HEK293T (cell line): ENCODE measurements at regions not wholly inside any gene's neighbourhood (a gene's known extent, or its start where the extent isn't known, plus 50 kb on each side); places are given as distances from the start of the nearest gene placed in this dataset.

Experiments used
- CTCF ChIA-PET: fragments of 350-600 bp; formaldehyde crosslinking; extraction: SDS; loops from one replicate; lab custom pipeline; 2021; ENCODE audit warnings: antibody characterized with exemption, inconsistent platforms; lab: Yijun Ruan, JAX
- POLR2A ChIA-PET: fragments of 350-600 bp; formaldehyde crosslinking; extraction: SDS; loops from one replicate; lab custom pipeline; 2020; ENCODE audit warnings: antibody characterized with exemption, inconsistent platforms; lab: Yijun Ruan, JAX
- DNase-seq: peaks from one replicate; pipeline ENCODE4 v3.0.0; 2012; ENCODE audit warnings: mixed read lengths; ENCODE audit errors: extremely low spot score
- ARNT ChIP-seq: fragments of 450-650 bp; IDR thresholded peaks from 2 replicates; pipeline ENCODE4 v1.6.1; 2017; ENCODE audit warnings: mild to moderate bottlenecking
- BHLHE40 ChIP-seq: fragments of 450-650 bp; IDR thresholded peaks from 2 replicates; pipeline ENCODE4 v1.6.1; 2016; ENCODE audit warnings: mild to moderate bottlenecking, moderate library complexity, borderline replicate concordance
- CTBP1 ChIP-seq: fragments of 450-650 bp; IDR thresholded peaks from 2 replicates; pipeline ENCODE4 v1.6.1; 2016; ENCODE audit warnings: borderline replicate concordance
- ELF4 ChIP-seq: fragments of 450-650 bp; IDR thresholded peaks from 2 replicates; pipeline ENCODE4 v1.6.1; 2017; ENCODE audit warnings: antibody characterized with exemption
- FOXA1 ChIP-seq: fragments of 450-650 bp; IDR thresholded peaks from 2 replicates; pipeline ENCODE4 v1.6.1; 2016; ENCODE audit warnings: mild to moderate bottlenecking
- FOXK2 ChIP-seq: fragments of 450-650 bp; IDR thresholded peaks from 2 replicates; pipeline ENCODE4 v1.6.1; 2016; ENCODE audit warnings: mild to moderate bottlenecking
- FOXM1 ChIP-seq: fragments of 450-650 bp; IDR thresholded peaks from 2 replicates; pipeline ENCODE4 v1.6.1; 2017; ENCODE audit warnings: mild to moderate bottlenecking, borderline replicate concordance
- HDGF ChIP-seq: fragments of 450-650 bp; IDR thresholded peaks from 2 replicates; pipeline ENCODE4 v1.6.1; 2017; ENCODE audit warnings: antibody characterized with exemption, borderline replicate concordance
- L3MBTL2 ChIP-seq: fragments of 450-650 bp; conservative IDR thresholded peaks from 2 replicates; pipeline ENCODE4 v1.6.1; 2016; ENCODE audit warnings: mild to moderate bottlenecking
- LEF1 ChIP-seq: fragments of 450-650 bp; IDR thresholded peaks from 2 replicates; pipeline ENCODE4 v1.6.1; 2017; ENCODE audit warnings: mild to moderate bottlenecking, borderline replicate concordance
- NFRKB ChIP-seq: fragments of 450-650 bp; IDR thresholded peaks from 2 replicates; pipeline ENCODE4 v1.6.1; 2016; ENCODE audit warnings: mild to moderate bottlenecking, moderate library complexity
- SP1 ChIP-seq: fragments of 450-650 bp; IDR thresholded peaks from 2 replicates; pipeline ENCODE4 v1.6.1; 2017
- SUZ12 ChIP-seq: fragments of 450-650 bp; IDR thresholded peaks from 2 replicates; pipeline ENCODE4 v1.6.1; 2016; ENCODE audit warnings: mild to moderate bottlenecking
- TARDBP ChIP-seq: fragments of 450-650 bp; IDR thresholded peaks from 2 replicates; pipeline ENCODE4 v1.6.1; 2016
- ZNF384 ChIP-seq: fragments of 450-650 bp; IDR thresholded peaks from 2 replicates; pipeline ENCODE4 v1.6.1; 2016
- TF ChIP-seq, protein P1 (sequence below): fragments of 450-650 bp; IDR thresholded peaks from 2 replicates; pipeline ENCODE4 v1.6.1; 2016

DNA sequence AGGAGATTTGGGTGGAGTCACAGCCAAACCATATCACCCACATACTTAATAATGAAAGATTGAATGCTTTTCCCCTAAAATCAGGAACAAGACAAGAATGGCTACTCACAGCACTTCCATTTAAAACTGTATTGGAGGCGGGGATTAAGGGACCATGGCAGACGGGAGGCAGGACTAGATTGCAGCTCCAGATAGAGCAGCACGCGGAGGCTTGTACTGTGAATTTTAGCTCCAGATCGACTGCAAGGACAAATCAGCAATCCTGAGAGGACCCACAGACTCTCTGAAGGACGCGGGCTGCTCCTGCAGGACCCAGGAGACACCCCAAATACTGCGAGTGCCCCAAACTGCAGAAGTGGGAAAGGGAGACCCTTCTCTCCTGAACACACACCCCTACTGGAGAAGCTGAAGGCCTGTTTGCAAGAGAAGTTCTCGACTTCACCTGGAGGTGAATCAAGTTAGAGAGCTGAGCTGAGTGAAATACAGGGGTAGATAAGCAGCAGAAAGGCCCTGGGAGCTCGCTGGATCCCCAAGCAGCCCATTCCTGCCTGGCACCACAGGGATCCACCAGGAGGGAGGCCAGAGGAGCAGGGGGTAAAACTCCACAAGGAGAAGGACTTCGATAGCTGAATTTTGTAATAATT lies 207.4 kb upstream of the INTU start:
- ChIA-PET POLR2A (no interaction called here), CTCF (no interaction called here)
- DNase-seq: no peak
- TF ChIP-seq FOXM1: no peak
- no peak for TF ChIP-seq HDGF
- TF ChIP-seq L3MBTL2: no peak
- no peak for TF ChIP-seq NFRKB
- TF ChIP-seq TARDBP: no peak
- no peak for TF ChIP-seq BHLHE40
- TF ChIP-seq FOXA1: no peak
- TF ChIP-seq ARNT: no peak
- TF ChIP-seq, protein P1, sequence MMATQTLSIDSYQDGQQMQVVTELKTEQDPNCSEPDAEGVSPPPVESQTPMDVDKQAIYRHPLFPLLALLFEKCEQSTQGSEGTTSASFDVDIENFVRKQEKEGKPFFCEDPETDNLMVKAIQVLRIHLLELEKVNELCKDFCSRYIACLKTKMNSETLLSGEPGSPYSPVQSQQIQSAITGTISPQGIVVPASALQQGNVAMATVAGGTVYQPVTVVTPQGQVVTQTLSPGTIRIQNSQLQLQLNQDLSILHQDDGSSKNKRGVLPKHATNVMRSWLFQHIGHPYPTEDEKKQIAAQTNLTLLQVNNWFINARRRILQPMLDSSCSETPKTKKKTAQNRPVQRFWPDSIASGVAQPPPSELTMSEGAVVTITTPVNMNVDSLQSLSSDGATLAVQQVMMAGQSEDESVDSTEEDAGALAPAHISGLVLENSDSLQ: no peak
- TF ChIP-seq ELF4: no peak
- no peak for TF ChIP-seq SUZ12
- TF ChIP-seq ZNF384: no peak
- no peak for TF ChIP-seq LEF1
- TF ChIP-seq SP1: no peak
- TF ChIP-seq FOXK2: no peak
- TF ChIP-seq CTBP1: no peak

DNA sequence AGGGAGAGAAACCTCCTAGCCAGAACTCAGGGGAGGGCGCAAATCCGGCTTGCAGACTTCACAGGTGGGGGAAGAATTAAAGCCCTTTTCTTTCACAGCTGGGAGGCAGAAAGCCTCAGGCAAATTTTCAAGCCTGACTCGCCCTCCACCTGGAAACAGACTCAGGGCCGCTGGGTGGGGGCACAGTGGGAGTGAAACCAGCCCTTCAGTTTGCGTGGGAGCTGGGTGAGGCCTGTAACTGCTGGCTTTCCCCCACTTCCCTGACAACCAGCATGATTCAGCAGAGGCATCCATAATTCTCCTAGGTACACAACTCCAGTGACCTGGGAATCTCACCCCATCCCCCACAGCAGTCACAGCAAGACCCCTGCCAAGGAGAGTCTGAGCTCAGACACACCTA lies 206.9 kb upstream of the INTU start:
- no peak for TF ChIP-seq ARNT
- no peak for TF ChIP-seq SP1
- TF ChIP-seq LEF1: no peak
- TF ChIP-seq SUZ12: no peak
- no peak for TF ChIP-seq FOXA1
- TF ChIP-seq, protein P1: no peak
- ChIA-PET POLR2A (no interaction called here), CTCF (no interaction called here)
- DNase-seq: no peak

DNA sequence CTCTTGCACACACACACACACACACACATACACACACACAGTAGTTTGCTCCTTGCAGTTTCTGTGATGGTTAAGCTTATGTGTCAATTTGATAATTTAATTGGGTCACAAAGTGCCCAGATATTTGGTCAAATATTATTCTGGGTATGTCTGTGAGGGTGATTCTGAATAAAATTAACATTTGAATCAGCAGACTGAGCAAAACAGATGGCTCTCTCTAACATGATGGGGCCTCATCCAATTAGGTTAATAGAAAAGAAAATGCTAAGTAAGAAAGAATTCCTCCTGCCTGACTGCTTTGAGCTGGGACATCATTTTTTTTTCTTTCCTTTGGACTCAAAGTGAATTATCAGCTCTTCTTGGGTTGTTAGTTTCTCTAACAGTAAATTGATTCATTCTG lies 191.2 kb upstream of the INTU start:
- no peak for DNase-seq
- CTCF ChIA-PET: no interaction called here
- POLR2A ChIA-PET: no interaction called here
- TF ChIP-seq CTBP1: no peak
- TF ChIP-seq SUZ12: no peak
- TF ChIP-seq FOXM1: no peak
- TF ChIP-seq FOXK2: no peak
- no peak for TF ChIP-seq FOXA1
- TF ChIP-seq HDGF: no peak
- no peak for TF ChIP-seq BHLHE40
- no peak for TF ChIP-seq TARDBP
- no peak for TF ChIP-seq ELF4
- TF ChIP-seq ARNT: no peak
- no peak for TF ChIP-seq LEF1
- TF ChIP-seq, protein P1: no peak
- no peak for TF ChIP-seq SP1
- no peak for TF ChIP-seq L3MBTL2
- no peak for TF ChIP-seq ZNF384

DNA sequence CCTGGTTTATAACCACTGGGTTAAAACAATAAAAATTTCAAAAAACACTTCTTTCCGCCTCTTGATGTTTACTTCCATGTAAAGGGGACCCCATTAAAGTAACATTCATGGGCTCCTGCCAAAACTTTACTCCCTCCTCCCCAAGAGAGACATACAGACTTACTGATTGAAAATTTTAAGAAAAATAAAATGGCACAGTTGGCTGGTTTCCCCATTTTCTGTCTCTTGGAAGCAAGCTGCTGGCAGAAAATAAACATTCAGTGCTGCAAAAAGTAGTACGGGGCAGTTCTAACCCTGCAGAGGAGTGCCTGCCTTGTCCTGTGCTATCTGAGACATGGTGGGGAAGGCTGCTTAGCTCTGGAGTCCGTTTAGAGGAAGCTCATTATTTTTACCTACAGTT lies 187.3 kb upstream of the INTU start:
- CTCF ChIA-PET: no interaction called here

DNA sequence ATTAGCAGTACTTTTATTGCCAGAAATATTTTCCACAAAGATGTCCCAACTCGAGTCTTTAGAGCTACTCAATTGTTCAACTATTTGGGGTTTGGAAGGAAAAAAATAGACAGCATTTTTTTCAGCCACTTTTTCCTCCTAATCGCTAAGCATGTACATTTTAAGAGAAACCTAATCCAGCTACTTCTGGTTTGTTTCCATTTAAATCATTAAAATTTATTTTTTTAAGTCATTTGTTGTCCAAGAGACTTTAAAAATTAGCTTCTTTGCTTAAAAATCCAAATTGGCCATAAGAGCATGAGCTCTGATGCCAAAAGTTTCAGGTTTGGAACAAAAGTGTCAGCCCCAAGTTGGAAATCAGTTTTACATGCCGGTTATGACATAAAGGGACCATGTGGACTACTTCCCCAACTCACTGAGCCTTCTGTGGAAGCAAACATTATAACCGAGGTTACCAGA lies 186.3 kb upstream of the INTU start:
- CTCF ChIA-PET: no interaction called here
- POLR2A ChIA-PET: no interaction called here
- TF ChIP-seq SP1: no peak
- TF ChIP-seq TARDBP: no peak
- TF ChIP-seq BHLHE40: no peak
- TF ChIP-seq L3MBTL2: no peak
- TF ChIP-seq FOXA1: no peak
- no peak for TF ChIP-seq SUZ12
- no peak for TF ChIP-seq CTBP1
- no peak for TF ChIP-seq ELF4
- TF ChIP-seq FOXM1: no peak
- TF ChIP-seq ARNT: no peak
- no peak for TF ChIP-seq FOXK2
- DNase-seq: no peak

More for the DNA sequence above, 187.3 kb upstream of the INTU start:
- no peak for DNase-seq
- POLR2A ChIA-PET: no interaction called here
- no peak for TF ChIP-seq FOXK2
- TF ChIP-seq HDGF: no peak
- no peak for TF ChIP-seq LEF1
- TF ChIP-seq CTBP1: no peak
- TF ChIP-seq, protein P1: no peak
- TF ChIP-seq TARDBP: no peak
- TF ChIP-seq SUZ12: no peak
- TF ChIP-seq ARNT: no peak
- TF ChIP-seq NFRKB: no peak
- no peak for TF ChIP-seq FOXM1
- TF ChIP-seq L3MBTL2: no peak
- no peak for TF ChIP-seq FOXA1
- TF ChIP-seq ELF4: no peak
- TF ChIP-seq SP1: no peak
- TF ChIP-seq BHLHE40: no peak

DNA sequence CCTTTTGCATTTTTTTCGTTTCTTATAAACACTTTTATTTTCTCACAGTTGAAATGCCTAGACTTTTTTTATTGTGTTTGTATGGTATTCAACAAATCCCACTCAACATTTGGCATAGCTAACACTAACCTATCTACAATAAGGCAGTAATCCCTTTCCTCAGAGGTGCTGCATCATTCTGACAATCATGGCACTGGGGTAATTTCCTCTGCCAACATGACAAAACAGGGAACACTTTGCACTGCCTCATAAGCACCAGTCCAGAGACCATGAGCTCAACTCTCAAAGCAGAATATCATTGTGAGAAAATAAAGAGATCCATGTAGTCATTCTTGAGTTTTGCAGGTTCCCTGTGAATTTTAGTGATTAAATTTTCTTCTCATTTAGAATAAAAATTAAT lies 183.8 kb upstream of the INTU start:
- POLR2A ChIA-PET: no interaction called here
- CTCF ChIA-PET: no interaction called here
- TF ChIP-seq FOXM1: no peak
- TF ChIP-seq, protein P1: no peak
- TF ChIP-seq TARDBP: no peak
- TF ChIP-seq ARNT: no peak
- TF ChIP-seq FOXA1: no peak
- no peak for TF ChIP-seq NFRKB
- no peak for TF ChIP-seq SUZ12
- no peak for TF ChIP-seq ELF4
- no peak for TF ChIP-seq ZNF384
- TF ChIP-seq L3MBTL2: no peak
- no peak for TF ChIP-seq CTBP1
- TF ChIP-seq SP1: no peak
- no peak for TF ChIP-seq LEF1
- TF ChIP-seq HDGF: no peak
- TF ChIP-seq BHLHE40: no peak
- TF ChIP-seq FOXK2: no peak
- no peak for DNase-seq
